Lower leg skin (tissue), 3 donors: ENCODE measurements at regions not wholly inside any gene's neighbourhood (a gene's known extent, or its start where the extent isn't known, plus 50 kb on each side); places are given as distances from the start of the nearest gene placed in this dataset.
"Not testable (repeated sequence)": the region's sequence is repeated elsewhere in the genome, so short reads cannot be mapped to it uniquely, and the experiment has no call there.

Experiments
- CTCF ChIP-seq, 3 donors: fragments of 450-650 bp; IDR thresholded peaks; one replicate each; pipeline ENCODE4 v1.5.1; 2016; ENCODE audit warnings: antibody characterized with exemption in 3 of 3, mild to moderate bottlenecking in 3 of 3, moderate library complexity in 2 of 3
- POLR2A ChIP-seq, 2 donors: fragments of 450-650 bp; IDR thresholded peaks; one replicate each; pipeline ENCODE4 v1.6.1; 2016 to 2017; ENCODE audit warnings: antibody characterized with exemption in 2 of 2, mild to moderate bottlenecking in 1 of 2, moderate library complexity in 1 of 2

- TF ChIP-seq CTCF, POLR2A (IDR thresholded peaks at IDR 0.05): not testable (repeated sequence)
These were observed 282.5 kb upstream of the TACR3 start for GRCh38 chr4:104002318-104002717.
